ENCODE measurements at regions not wholly inside any gene's neighbourhood (a gene's known extent, or its start where the extent isn't known, plus 50 kb on each side); places are given as distances from the start of the nearest gene placed in this dataset.

- TF ChIP-seq, protein P1, sequence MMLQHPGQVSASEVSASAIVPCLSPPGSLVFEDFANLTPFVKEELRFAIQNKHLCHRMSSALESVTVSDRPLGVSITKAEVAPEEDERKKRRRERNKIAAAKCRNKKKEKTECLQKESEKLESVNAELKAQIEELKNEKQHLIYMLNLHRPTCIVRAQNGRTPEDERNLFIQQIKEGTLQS (IDR thresholded peaks at IDR 0.05) = no peak
- TF ChIP-seq YY1 (IDR thresholded peaks at IDR 0.05) = no peak
Observed at GRCh38 chr11:130720232-130721022, 195.9 kb downstream of the SNX19 start.
